Naive thymus-derived CD8-positive, alpha-beta T cell (primary cell): ENCODE measurements at regions not wholly inside any gene's neighbourhood (a gene's known extent, or its start where the extent isn't known, plus 50 kb on each side); places are given as distances from the start of the nearest gene placed in this dataset.
A peak's percentile ranks its signal among the peaks of the same experiment; 100 is the strongest.

ENCODE experiments used
- ATAC-seq, 2 donors: fragments of 150-1000 bp; cut with Tn5 transposase in 1 of 2; sonication (Bioruptor Pico), chemical (Tn5 transposase) in 1 of 2; 1 replicate in 1 of 2; 2 replicates in 1 of 2; pipeline ENCODE4 v1.10.0; 2021; ENCODE audit warnings: mild to moderate bottlenecking in 2 of 2, moderate library complexity in 2 of 2
- POLR2A ChIA-PET: fragments of 350-600 bp; sonication (Branson Sonifier 250); formaldehyde crosslinking; loops from one replicate; lab custom pipeline; 2021; ENCODE audit warnings: antibody characterized with exemption; lab: Charles Lee
- DNase-seq, 10 donors: peaks; one replicate each; pipeline versions ENCODE4 v3.0.0 to v3.0.0-alpha.2; 2020 to 2022
- H3K27ac Mint-ChIP-seq, 10 donors: one replicate each; pipeline ENCODE4 v1.8.0; 2020 to 2022; ENCODE audit warnings: mild to moderate bottlenecking in 10 of 10, mixed read lengths in 10 of 10, moderate library complexity in 4 of 10, inconsistent platforms in 1 of 10
- H3K27me3 Mint-ChIP-seq, 5 donors: one replicate each; pipeline ENCODE4 v1.8.0; 2021 to 2022; ENCODE audit warnings: mixed read lengths in 5 of 5
- H3K36me3 Mint-ChIP-seq, 3 donors: one replicate each; pipeline ENCODE4 v1.8.0; 2020 to 2022; ENCODE audit warnings: mixed read lengths in 3 of 3, mild to moderate bottlenecking in 2 of 3, inconsistent platforms in 1 of 3
- H3K4me1 Mint-ChIP-seq, 4 donors: one replicate each; pipeline ENCODE4 v1.8.0; 2021 to 2022; ENCODE audit warnings: mixed read lengths in 4 of 4
- H3K4me3 Mint-ChIP-seq, 10 donors: one replicate each; pipeline ENCODE4 v1.8.0; 2020 to 2022; ENCODE audit warnings: mild to moderate bottlenecking in 10 of 10, mixed read lengths in 10 of 10, moderate library complexity in 6 of 10, inconsistent platforms in 1 of 10
- H3K9me3 Mint-ChIP-seq, 9 donors: one replicate each; pipeline ENCODE4 v1.8.0; 2020 to 2022; ENCODE audit warnings: mixed read lengths in 9 of 9, mild to moderate bottlenecking in 3 of 9, inconsistent platforms in 1 of 9, moderate library complexity in 1 of 9

DNA sequence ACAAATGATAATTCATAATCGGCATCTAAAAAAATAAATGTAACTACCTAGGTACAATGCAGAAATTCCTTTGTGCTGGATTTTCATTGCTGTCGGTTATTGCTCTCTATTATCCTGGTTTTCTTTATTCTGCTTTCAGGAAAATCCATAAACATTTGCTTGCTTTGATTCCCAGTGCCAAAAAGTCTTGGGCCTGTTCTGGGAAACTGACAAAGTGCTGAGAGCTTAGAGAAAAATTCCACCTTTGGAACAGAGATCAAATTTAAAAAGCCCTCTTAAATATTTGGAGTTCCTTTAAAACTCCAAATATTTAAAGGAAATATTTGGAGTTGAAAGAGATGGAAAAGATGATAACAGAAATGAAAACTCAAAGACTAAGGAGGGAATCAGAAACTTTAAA, 87.3 kb upstream of the ZBED5 start:
- Mint-ChIP-seq H3K27me3 (peaks cover 0 to 16% (median 10%) of the 10 kb centered on the region in 5 donors), H3K9me3 (no peaks in the 10 kb centered on the region), H3K4me3 (no peak overlapping the region), H3K36me3 (no peaks in the 10 kb centered on the region), H3K4me1 (no peaks in the 10 kb centered on the region), H3K27ac (no peak overlapping the region)
- DNase-seq (no peak), ATAC-seq (no peak)
- POLR2A ChIA-PET = interaction anchor here (0.6 kb wide), 1 partner anchor 13 kb away, joined by 3 read pairs; no protein-coding TSS in a partner anchor

DNA sequence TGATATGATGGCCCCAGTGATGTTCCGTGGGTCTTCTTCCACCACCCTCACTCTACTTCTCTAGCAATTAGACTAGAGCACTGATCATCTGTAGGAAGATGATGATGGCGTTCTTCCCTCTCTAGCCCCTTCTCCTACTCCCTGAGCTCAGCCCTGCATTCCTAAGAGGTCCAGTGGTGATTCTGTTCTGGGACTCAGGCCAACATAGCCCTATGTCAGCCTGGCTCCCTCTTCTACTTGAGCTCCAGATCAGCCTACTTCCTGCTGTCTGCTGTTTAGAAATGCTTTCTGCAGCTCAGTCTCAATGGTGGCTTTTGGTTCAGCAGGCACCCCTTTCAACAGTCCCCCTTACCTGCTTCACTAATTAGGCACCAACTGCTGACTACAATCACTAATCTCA, 86.1 kb upstream of the ZBED5 start:
- Mint-ChIP-seq H3K4me1 (no peaks in the 10 kb centered on the region), H3K27ac (peak overlapping the region in 1 of 10 donors; percentile 5), H3K9me3 (no peaks in the 10 kb centered on the region), H3K36me3 (no peaks in the 10 kb centered on the region), H3K27me3 (peaks cover 0 to 11% (median under 1%) of the 10 kb centered on the region in 5 donors), H3K4me3 (no peak overlapping the region)
- POLR2A ChIA-PET = interaction anchor here (0.6 kb wide), 1 partner anchor 46 kb away, joined by 4 read pairs; no protein-coding TSS in a partner anchor
- DNase-seq (no peak), ATAC-seq (no peak)

- ATAC-seq (no peak), DNase-seq (no peak)
- peaks cover 0 to 5% (median 0%) of the 10 kb centered on the region in 5 donors for H3K27me3 Mint-ChIP-seq
- no peaks in the 10 kb centered on the region for H3K36me3 Mint-ChIP-seq
- H3K4me1 Mint-ChIP-seq = no peaks in the 10 kb centered on the region
- no peak overlapping the region for H3K4me3 Mint-ChIP-seq
- no peaks in the 10 kb centered on the region for H3K9me3 Mint-ChIP-seq
- POLR2A ChIA-PET = no interaction called here
- no peak overlapping the region for H3K27ac Mint-ChIP-seq
Measured at GRCh38 chr11:10942620-10943019, 84.8 kb upstream of the ZBED5 start.

GRCh38 chr11:10941871-10942270, 84.0 kb upstream of the ZBED5 start:
- Mint-ChIP-seq H3K27me3 (peaks cover 0 to 5% (median 0%) of the 10 kb centered on the region in 5 donors), H3K4me3 (no peak overlapping the region), H3K4me1 (no peaks in the 10 kb centered on the region), H3K27ac (no peak overlapping the region), H3K9me3 (no peaks in the 10 kb centered on the region), H3K36me3 (no peaks in the 10 kb centered on the region)
- ATAC-seq (no peak), DNase-seq (no peak)
- POLR2A ChIA-PET = no interaction called here

- Mint-ChIP-seq H3K36me3 (no peaks in the 10 kb centered on the region), H3K27me3 (peaks cover 0 to 5% (median 0%) of the 10 kb centered on the region in 5 donors), H3K27ac (no peak overlapping the region), H3K4me3 (no peak overlapping the region), H3K9me3 (no peaks in the 10 kb centered on the region), H3K4me1 (no peaks in the 10 kb centered on the region)
- ATAC-seq = no peak
- DNase-seq = no peak
- POLR2A ChIA-PET = no interaction called here
Measured at GRCh38 chr11:10941414-10941813, 83.6 kb upstream of the ZBED5 start.

DNA sequence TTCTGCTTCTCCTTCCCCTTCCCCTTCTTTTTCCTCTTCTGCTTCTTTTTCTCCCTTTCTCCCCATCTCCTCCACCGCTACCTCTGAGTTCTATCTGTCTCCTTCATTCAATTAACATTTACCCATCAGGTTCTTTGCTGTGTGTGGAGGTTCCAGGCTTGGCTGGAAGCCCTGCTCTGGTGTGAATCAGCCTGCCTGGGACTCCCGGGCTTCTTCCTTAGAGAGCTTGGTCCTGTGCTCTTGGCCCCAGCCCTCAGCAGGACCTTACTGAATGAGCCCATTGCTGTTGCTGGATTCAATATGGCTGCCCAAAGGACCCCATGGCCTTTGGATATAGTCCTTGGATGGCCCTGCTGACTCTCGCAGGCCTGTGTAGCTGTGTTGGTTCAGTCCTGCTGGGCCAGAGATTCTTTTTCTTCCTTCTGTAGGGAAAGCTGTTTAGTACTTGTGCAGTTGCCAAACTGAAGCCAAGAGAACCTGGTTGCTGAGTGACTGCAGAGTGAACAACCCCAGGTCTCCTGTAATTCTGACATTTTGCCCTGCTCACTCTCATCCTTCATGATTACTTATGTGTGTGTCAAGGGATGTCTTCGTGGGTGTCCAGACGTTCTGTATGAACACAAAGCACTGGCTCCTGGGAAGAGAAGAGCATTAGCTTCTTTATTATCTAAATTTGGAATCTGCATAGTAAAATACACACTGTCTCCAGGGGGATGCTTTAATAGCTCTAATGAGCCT, 81.0 kb upstream of the ZBED5 start:
- peaks cover 0 to 6% (median 3%) of the 10 kb centered on the region in 5 donors for H3K27me3 Mint-ChIP-seq
- POLR2A ChIA-PET = no interaction called here
- H3K9me3 Mint-ChIP-seq = no peaks in the 10 kb centered on the region
- H3K4me3 Mint-ChIP-seq = no peak overlapping the region
- no peak for DNase-seq
- no peaks in the 10 kb centered on the region for H3K36me3 Mint-ChIP-seq
- peak overlapping the region in 1 of 10 donors; percentile 29 for H3K27ac Mint-ChIP-seq
- ATAC-seq = no peak
- H3K4me1 Mint-ChIP-seq = peaks cover 3 to 12% (median 8%) of the 10 kb centered on the region in 4 donors

DNA sequence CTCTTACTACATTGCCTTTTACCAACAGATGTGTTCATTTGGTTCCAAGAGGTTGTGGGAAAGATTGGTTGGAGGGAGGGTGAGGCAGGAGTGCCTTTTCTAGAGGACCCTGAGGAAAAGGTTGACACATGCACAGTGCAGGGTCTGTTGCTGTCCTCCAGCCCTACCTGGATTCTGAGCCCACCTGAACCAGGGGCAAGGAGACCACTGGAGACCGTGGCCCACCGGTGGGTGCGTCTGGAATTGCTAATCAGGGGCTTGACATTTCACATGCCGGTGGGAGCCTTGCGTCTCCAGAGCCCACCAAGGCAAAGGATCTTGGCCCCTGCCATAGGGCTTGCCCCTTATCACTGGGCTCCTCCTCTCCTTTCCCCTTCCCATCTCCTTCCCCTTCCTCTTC, 80.4 kb upstream of the ZBED5 start:
- Mint-ChIP-seq H3K27ac (peak overlapping the region in 1 of 10 donors; percentile 29), H3K4me3 (no peak overlapping the region), H3K9me3 (no peaks in the 10 kb centered on the region), H3K36me3 (no peaks in the 10 kb centered on the region), H3K27me3 (peaks cover 4 to 12% (median 7%) of the 10 kb centered on the region in 5 donors), H3K4me1 (peaks cover 4 to 16% (median 12%) of the 10 kb centered on the region in 4 donors)
- no peak for DNase-seq
- no peak for ATAC-seq
- POLR2A ChIA-PET = interaction anchor here (0.6 kb wide), 1 partner anchor 46 kb away, joined by 3 read pairs; no protein-coding TSS in a partner anchor

- POLR2A ChIA-PET = no interaction called here
- no peaks in the 10 kb centered on the region for H3K36me3 Mint-ChIP-seq
- H3K27me3 Mint-ChIP-seq = peaks cover 4 to 16% (median 10%) of the 10 kb centered on the region in 5 donors
- no peak overlapping the region for H3K27ac Mint-ChIP-seq
- H3K9me3 Mint-ChIP-seq = no peaks in the 10 kb centered on the region
- no peak for DNase-seq
- no peak overlapping the region for H3K4me3 Mint-ChIP-seq
- no peak for ATAC-seq
- peaks cover 4 to 16% (median 12%) of the 10 kb centered on the region in 4 donors for H3K4me1 Mint-ChIP-seq
Measured at GRCh38 chr11:10937385-10937771, 79.5 kb upstream of the ZBED5 start.

DNA sequence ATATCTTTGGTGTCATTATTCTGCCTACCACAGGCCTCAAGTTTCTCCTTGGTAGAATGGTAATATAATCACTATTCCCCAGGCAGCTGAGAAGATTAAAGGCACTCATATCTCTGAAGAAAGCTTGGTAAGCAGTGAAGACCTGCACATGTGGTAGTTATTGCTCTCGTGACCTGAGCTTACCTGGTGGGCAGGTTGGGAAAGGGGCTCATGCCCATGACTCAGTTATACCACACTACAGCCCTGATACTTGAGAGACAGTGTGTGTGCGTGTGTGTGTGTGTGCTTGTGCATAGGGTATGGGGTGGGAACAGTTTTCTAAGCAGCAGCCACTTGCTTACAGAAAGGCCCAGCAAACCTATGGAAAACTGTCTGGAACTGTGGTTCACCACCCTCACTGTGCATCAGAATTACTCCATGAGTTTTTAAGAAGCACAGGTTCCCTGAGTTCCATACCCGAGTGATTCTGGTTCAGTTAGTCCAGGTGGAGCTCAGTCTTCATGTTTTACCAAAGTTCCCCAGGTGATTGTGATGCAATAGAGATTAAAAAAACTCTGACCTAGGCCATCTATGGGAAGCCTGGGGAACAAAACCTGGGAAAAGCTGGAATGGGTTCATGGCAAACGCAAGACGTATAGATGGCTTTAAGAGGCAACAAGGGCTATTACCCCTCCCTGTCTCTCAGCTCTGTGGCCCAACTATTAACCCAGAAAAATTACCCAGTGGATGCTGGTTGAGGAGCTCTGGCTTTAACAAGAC, 79.0 kb upstream of the ZBED5 start:
- no peak for ATAC-seq
- Mint-ChIP-seq H3K9me3 (no peaks in the 10 kb centered on the region), H3K27ac (no peak overlapping the region), H3K4me1 (peaks cover 4 to 18% (median 12%) of the 10 kb centered on the region in 4 donors), H3K27me3 (peaks cover 4 to 16% (median 12%) of the 10 kb centered on the region in 5 donors), H3K36me3 (no peaks in the 10 kb centered on the region), H3K4me3 (no peak overlapping the region)
- POLR2A ChIA-PET = no interaction called here
- DNase-seq = no peak

DNA sequence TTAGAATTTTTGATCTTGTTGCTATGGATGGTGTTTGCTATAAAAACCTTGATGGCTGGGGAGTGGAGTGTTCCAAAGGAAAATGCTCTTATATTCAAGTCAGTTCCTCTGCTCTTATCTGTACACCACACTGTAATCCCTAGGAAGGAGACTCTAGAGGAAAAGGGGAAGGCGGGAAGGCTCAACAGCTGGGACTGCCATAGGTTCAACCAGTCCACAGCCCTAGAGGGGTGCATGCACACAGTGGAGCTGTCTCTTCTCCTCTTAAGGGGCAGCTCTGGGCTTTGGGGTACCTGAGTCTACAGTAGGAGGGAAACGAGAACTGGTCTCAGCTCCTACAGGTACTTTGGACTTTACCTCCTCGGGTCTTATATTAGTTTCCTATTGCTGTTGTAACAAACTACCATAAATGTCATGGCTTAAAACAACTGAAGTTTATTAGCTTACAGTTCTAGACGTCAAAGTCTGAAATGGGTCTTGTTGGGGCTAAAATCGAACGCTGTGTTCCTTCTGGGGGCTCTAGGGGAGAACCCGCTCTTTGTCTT, 77.2 kb upstream of the ZBED5 start:
- H3K4me1 Mint-ChIP-seq = peaks cover 4 to 26% (median 21%) of the 10 kb centered on the region in 4 donors
- POLR2A ChIA-PET = interaction anchor here (1.1 kb wide), 1 partner anchor 222 kb away, joined by 3 read pairs; no protein-coding TSS in a partner anchor
- no peaks in the 10 kb centered on the region for H3K36me3 Mint-ChIP-seq
- DNase-seq = no peak
- ATAC-seq = no peak
- peaks cover 8 to 26% (median 20%) of the 10 kb centered on the region in 5 donors for H3K27me3 Mint-ChIP-seq
- H3K27ac Mint-ChIP-seq = peak overlapping the region in 2 of 10 donors; percentile 31 to 66
- H3K9me3 Mint-ChIP-seq = no peaks in the 10 kb centered on the region
- H3K4me3 Mint-ChIP-seq = peak overlapping the region in 8 of 10 donors; percentile 11 to 95 (median 65)

DNA sequence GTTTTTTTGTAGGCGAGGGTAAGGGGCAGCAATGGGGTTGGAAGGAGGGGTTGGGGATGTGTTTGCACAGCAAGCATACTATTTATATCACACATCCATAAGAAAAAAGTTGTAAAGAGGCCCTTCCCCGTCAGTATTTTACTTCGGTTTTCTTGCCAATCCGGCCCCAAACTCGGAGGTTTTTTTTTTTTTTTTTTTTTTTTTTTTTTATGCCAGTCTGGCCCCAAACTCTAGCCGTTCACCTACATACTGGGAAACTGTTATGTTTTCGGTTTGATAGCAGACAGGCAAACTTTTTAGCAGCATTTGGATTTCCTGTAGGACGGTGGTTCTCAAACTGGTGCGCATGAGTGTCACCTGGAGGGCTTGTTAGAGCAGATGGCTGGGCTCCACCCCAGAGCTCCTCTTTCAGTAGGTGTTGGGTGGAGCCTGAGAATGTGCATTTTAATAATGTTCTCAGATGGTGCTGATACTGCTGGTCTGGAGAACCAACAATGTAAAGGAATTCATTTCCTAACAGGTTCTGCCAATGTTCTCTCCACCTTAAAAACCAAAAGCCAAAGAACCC, 76.5 kb upstream of the ZBED5 start:
- peak overlapping the region in 3 of 10 donors; percentile 27 to 89 (median 65) for H3K27ac Mint-ChIP-seq
- POLR2A ChIA-PET = interaction anchor here (1.1 to 1.8 kb wide), 3 partner anchors 125 to 223 kb away, joined by 3 to 12 read pairs (median 3); partner anchors contain the start of gene EIF4G2
- DNase-seq = peak in 5 of 10 donors; percentile 10 to 32 (median 16)
- H3K9me3 Mint-ChIP-seq = no peaks in the 10 kb centered on the region
- H3K27me3 Mint-ChIP-seq = peaks cover 8 to 28% (median 20%) of the 10 kb centered on the region in 5 donors
- H3K4me3 Mint-ChIP-seq = peak overlapping the region; percentile 84 to 95 (median 92)
- ATAC-seq = peak; percentile 4 to 32
- H3K4me1 Mint-ChIP-seq = peaks cover 4 to 26% (median 21%) of the 10 kb centered on the region in 4 donors
- no peaks in the 10 kb centered on the region for H3K36me3 Mint-ChIP-seq
